ENCODE measurements at regions not wholly inside any gene's neighbourhood (a gene's known extent, or its start where the extent isn't known, plus 50 kb on each side); places are given as distances from the start of the nearest gene placed in this dataset.

DNA sequence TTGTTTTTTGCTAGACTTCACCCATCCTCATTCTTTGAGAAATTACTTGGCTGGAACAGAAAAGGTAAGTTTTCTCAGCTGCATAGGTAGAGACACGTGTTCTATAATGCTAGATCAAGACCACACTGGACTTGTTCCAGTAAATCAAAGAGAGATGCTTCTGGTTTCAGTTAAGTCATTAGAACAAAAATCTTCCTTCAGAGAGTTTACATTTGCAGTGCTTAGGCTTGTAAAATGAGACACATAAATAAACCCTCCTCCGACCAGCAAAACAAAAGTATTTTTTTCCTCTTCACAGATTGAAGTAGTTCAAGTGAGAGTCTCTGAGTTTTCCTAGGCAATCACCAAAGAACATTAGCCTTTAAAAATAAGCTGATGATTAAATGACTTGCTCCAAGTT is 87.3 kb upstream of the PROK2 start:
- H3K4me1 Mint-ChIP-seq, result peaks cover 12 to 25% (median 16%) of the 10 kb centered on the region in 4 donors
- peak overlapping the region in 2 of 3 donors; percentile 34 to 43 for H3K27ac Mint-ChIP-seq
- ATAC-seq (ENCODE audit: low read depth in 2 of 2), result no peak
- Histone ChIP-seq H3K27me3 (ENCODE audit: control insufficient read depth, insufficient read depth, low read length) (peaks cover 1% of the 10 kb centered on the region), H3K27ac (ENCODE audit: insufficient read depth, low read length, poor library complexity, severe bottlenecking) (no peak overlapping the region), H3K4me1 (ENCODE audit: control insufficient read depth, insufficient read depth, low read length, poor library complexity, severe bottlenecking) (peaks cover 14% of the 10 kb centered on the region), H3K36me3 (ENCODE audit: control insufficient read depth, insufficient read depth, low read length) (no peaks in the 10 kb centered on the region), H3K4me3 (ENCODE audit: low read depth, low read length) (peak overlapping the region; percentile 34), H3K9me3 (ENCODE audit: control insufficient read depth in 2 of 2, low read length in 2 of 2) (no peaks in the 10 kb centered on the region)
- H3K36me3 Mint-ChIP-seq, result no peaks in the 10 kb centered on the region
- H3K9me3 Mint-ChIP-seq, result peaks cover 0 to under 1% (median 0%) of the 10 kb centered on the region in 7 donors
- peak in 1 of 3 donors; percentile 16 for DNase-seq
- H3K4me3 Mint-ChIP-seq, result peak overlapping the region in 2 of 4 donors; percentile 11 to 21
- H3K27me3 Mint-ChIP-seq, result peaks cover 28% of the 10 kb centered on the region

DNA sequence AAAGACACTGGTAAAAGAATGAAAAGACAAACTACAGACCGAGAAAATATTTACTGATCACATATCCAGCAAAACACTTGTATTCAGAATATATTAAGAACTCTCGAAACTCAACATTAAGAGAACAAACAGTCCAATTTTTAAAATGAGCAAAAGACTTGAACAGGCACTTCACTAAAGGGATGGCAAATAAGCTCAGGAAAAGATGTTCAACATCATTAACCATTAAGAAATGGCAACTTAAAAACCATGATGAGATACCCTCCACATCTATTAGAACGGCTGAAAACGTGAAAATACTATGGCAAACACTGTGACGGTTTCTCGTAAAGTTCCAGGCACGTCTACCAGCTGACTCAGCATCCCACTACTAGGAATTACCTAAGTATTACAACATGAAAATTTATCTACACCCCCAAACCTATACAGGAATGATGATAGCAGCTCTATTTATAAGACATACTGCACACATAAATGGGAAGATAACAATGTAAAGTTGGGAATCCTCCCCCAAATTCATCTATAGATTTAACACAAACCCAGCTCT is 86.1 kb upstream of the PROK2 start:
- Histone ChIP-seq H3K27ac (ENCODE audit: insufficient read depth, low read length, poor library complexity, severe bottlenecking) (no peak overlapping the region), H3K36me3 (ENCODE audit: control insufficient read depth, insufficient read depth, low read length) (no peaks in the 10 kb centered on the region), H3K4me3 (ENCODE audit: low read depth, low read length) (no peak overlapping the region), H3K4me1 (ENCODE audit: control insufficient read depth, insufficient read depth, low read length, poor library complexity, severe bottlenecking) (peaks cover 14% of the 10 kb centered on the region), H3K9me3 (ENCODE audit: control insufficient read depth in 2 of 2, low read length in 2 of 2) (no peaks in the 10 kb centered on the region), H3K27me3 (ENCODE audit: control insufficient read depth, insufficient read depth, low read length) (peaks cover 6% of the 10 kb centered on the region)
- no peak for DNase-seq
- H3K27ac Mint-ChIP-seq, result no peak overlapping the region
- H3K27me3 Mint-ChIP-seq, result peaks cover 29% of the 10 kb centered on the region
- no peak for ATAC-seq (ENCODE audit: low read depth in 2 of 2)
- H3K4me3 Mint-ChIP-seq, result no peak overlapping the region
- peaks cover 12 to 25% (median 16%) of the 10 kb centered on the region in 4 donors for H3K4me1 Mint-ChIP-seq
- H3K36me3 Mint-ChIP-seq, result no peaks in the 10 kb centered on the region
- peaks cover 0 to 2% (median 0%) of the 10 kb centered on the region in 7 donors for H3K9me3 Mint-ChIP-seq

DNA sequence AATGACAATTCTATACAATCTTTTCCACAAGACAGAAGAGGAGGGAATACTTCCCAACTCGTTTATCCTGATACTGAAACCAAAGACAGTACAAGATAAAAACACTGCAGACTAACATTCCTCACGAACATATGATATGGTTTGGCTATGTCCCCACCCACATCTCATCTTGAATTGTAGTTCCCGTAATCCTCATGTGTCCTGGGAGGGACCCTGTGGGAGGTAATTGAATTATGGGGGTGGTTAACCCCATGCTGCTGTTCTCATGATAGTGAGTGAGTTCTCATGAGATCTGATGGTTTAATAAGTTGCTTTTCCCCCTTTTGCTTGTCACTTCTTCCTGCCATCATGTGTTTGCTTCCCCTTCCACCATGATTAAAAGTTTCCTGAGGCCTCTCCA is 83.9 kb upstream of the PROK2 start:
- Mint-ChIP-seq H3K4me1 (peaks cover 8 to 18% (median 12%) of the 10 kb centered on the region in 4 donors), H3K36me3 (no peaks in the 10 kb centered on the region), H3K9me3 (peaks cover 0 to 2% (median 0%) of the 10 kb centered on the region in 7 donors), H3K4me3 (no peak overlapping the region), H3K27me3 (peaks cover 37% of the 10 kb centered on the region), H3K27ac (no peak overlapping the region)
- H3K4me1 ChIP-seq (ENCODE audit: control insufficient read depth, insufficient read depth, low read length, poor library complexity, severe bottlenecking), result peaks cover 6% of the 10 kb centered on the region
- no peaks in the 10 kb centered on the region for H3K36me3 ChIP-seq (ENCODE audit: control insufficient read depth, insufficient read depth, low read length)
- H3K27ac ChIP-seq (ENCODE audit: insufficient read depth, low read length, poor library complexity, severe bottlenecking), result no peak overlapping the region
- no peak for DNase-seq
- H3K9me3 ChIP-seq (ENCODE audit: control insufficient read depth in 2 of 2, low read length in 2 of 2), result no peaks in the 10 kb centered on the region
- H3K4me3 ChIP-seq (ENCODE audit: low read depth, low read length), result no peak overlapping the region
- ATAC-seq (ENCODE audit: low read depth in 2 of 2), result no peak
- peaks cover 9% of the 10 kb centered on the region for H3K27me3 ChIP-seq (ENCODE audit: control insufficient read depth, insufficient read depth, low read length)

DNA sequence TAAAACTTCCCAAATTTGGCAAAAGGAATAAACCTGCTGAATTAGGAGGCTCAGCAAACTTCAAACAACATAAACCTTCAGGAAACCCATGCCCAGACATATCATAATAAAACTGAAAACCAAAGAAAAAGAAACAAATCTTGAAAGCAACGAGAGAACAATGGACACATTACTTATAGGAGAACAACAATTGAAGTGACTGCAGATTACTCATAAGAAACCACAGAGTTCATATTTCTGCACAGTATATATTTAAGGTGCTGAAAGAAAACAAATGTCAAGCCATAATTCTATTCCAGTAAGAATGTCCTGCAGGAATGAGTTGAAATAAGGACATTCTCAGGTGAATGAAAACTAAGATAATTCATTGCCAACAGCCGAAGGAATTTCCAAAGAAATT is 80.8 kb upstream of the PROK2 start:
- no peaks in the 10 kb centered on the region for H3K36me3 Mint-ChIP-seq
- DNase-seq (no peak), ATAC-seq (ENCODE audit: low read depth in 2 of 2) (no peak)
- Histone ChIP-seq H3K4me1 (ENCODE audit: control insufficient read depth, insufficient read depth, low read length, poor library complexity, severe bottlenecking) (no peaks in the 10 kb centered on the region), H3K27ac (ENCODE audit: insufficient read depth, low read length, poor library complexity, severe bottlenecking) (no peak overlapping the region), H3K9me3 (ENCODE audit: control insufficient read depth in 2 of 2, low read length in 2 of 2) (no peaks in the 10 kb centered on the region), H3K27me3 (ENCODE audit: control insufficient read depth, insufficient read depth, low read length) (peaks cover 19% of the 10 kb centered on the region), H3K4me3 (ENCODE audit: low read depth, low read length) (no peak overlapping the region), H3K36me3 (ENCODE audit: control insufficient read depth, insufficient read depth, low read length) (no peaks in the 10 kb centered on the region)
- no peaks in the 10 kb centered on the region for H3K4me1 Mint-ChIP-seq
- H3K27ac Mint-ChIP-seq, result no peak overlapping the region
- H3K4me3 Mint-ChIP-seq, result no peak overlapping the region
- peaks cover 67% of the 10 kb centered on the region for H3K27me3 Mint-ChIP-seq
- H3K9me3 Mint-ChIP-seq, result peaks cover 0 to 2% (median 1%) of the 10 kb centered on the region in 7 donors

DNA sequence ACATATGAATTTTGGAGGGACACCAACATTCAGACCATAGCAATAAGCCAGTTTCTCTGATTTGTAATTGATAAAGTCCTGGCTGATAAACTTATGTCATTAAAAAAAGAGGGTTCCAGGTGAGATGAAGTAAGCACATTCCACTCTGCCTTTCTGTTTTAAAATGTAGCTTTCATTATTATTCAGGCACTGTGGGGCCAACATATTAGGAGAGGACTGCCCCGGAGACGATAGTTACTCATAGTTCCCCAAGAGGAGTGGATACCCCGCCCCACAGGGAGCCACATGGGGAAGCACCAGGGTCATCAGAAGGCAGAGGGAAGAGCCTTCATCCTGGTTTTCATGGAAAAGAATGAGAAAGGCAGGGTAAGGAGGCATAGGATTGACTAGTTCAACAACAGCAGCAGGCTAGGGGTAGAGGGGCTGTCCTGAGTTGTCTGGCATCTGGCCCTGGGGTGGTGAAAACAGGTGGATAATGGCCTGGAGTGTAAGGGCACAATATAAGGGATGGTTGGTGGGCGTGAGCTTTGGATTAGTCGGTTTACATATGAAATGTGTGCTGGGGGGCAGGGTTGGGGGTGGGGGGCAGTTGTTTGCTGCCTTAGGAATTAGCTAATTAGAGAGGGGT is 78.7 kb upstream of the PROK2 start:
- H3K9me3 Mint-ChIP-seq, result peaks cover 0 to 9% (median 2%) of the 10 kb centered on the region in 7 donors
- H3K4me3 Mint-ChIP-seq, result no peak overlapping the region
- H3K27me3 Mint-ChIP-seq, result peaks cover 69% of the 10 kb centered on the region
- Histone ChIP-seq H3K9me3 (ENCODE audit: control insufficient read depth in 2 of 2, low read length in 2 of 2) (no peaks in the 10 kb centered on the region), H3K4me3 (ENCODE audit: low read depth, low read length) (no peak overlapping the region), H3K27me3 (ENCODE audit: control insufficient read depth, insufficient read depth, low read length) (peaks cover 22% of the 10 kb centered on the region), H3K27ac (ENCODE audit: insufficient read depth, low read length, poor library complexity, severe bottlenecking) (no peak overlapping the region), H3K4me1 (ENCODE audit: control insufficient read depth, insufficient read depth, low read length, poor library complexity, severe bottlenecking) (no peaks in the 10 kb centered on the region), H3K36me3 (ENCODE audit: control insufficient read depth, insufficient read depth, low read length) (no peaks in the 10 kb centered on the region)
- no peak overlapping the region for H3K27ac Mint-ChIP-seq
- ATAC-seq (ENCODE audit: low read depth in 2 of 2) (no peak), DNase-seq (no peak)
- no peaks in the 10 kb centered on the region for H3K36me3 Mint-ChIP-seq
- peaks cover 0 to 5% (median 2%) of the 10 kb centered on the region in 4 donors for H3K4me1 Mint-ChIP-seq

DNA sequence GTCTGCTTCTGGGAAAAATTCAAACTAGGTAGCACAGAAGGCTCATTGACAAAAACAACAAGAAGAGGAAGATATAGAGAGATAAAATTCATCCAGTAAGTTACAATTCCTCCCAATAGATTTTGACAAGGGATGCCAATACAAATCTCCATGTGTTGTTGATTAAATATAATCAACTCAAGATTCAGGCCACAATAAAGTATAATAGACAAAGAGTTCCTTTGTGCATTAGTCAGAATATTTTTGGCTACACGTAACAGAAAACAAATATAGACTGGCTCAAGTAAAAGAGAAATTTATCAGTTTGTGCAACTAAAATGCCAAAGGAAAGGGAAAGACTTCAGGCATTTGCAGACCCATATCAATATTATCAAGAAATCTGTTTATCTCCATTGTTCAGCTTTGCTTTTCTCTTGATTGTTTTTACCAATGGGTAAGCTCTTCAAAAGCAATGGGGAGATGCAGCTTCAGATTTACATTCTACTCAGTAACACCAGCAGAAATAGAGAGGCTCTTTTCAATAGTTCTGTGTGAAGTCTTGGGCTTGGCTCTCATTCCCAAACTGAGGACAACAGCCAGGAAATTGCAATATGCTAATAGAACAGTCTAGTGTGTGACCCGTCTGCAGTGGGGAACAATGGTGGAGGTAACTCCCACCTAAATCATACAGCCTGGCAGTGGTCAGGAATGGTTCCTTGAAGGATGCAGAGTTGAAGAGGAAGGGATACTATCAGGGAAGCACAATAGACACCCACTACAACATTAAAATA is 77.6 kb upstream of the PROK2 start:
- no peaks in the 10 kb centered on the region for H3K36me3 ChIP-seq (ENCODE audit: control insufficient read depth, insufficient read depth, low read length)
- no peak overlapping the region for H3K27ac Mint-ChIP-seq
- DNase-seq (no peak), ATAC-seq (ENCODE audit: low read depth in 2 of 2) (no peak)
- H3K9me3 ChIP-seq (ENCODE audit: control insufficient read depth in 2 of 2, low read length in 2 of 2), result no peaks in the 10 kb centered on the region
- H3K27me3 Mint-ChIP-seq, result peaks cover 58% of the 10 kb centered on the region
- H3K27me3 ChIP-seq (ENCODE audit: control insufficient read depth, insufficient read depth, low read length), result peaks cover 22% of the 10 kb centered on the region
- no peaks in the 10 kb centered on the region for H3K36me3 Mint-ChIP-seq
- peaks cover 0 to 9% (median 2%) of the 10 kb centered on the region in 7 donors for H3K9me3 Mint-ChIP-seq
- peaks cover 0 to 5% (median 2%) of the 10 kb centered on the region in 4 donors for H3K4me1 Mint-ChIP-seq
- H3K4me3 Mint-ChIP-seq, result no peak overlapping the region
- no peak overlapping the region for H3K27ac ChIP-seq (ENCODE audit: insufficient read depth, low read length, poor library complexity, severe bottlenecking)
- H3K4me3 ChIP-seq (ENCODE audit: low read depth, low read length), result no peak overlapping the region
- H3K4me1 ChIP-seq (ENCODE audit: control insufficient read depth, insufficient read depth, low read length, poor library complexity, severe bottlenecking), result no peaks in the 10 kb centered on the region

DNA sequence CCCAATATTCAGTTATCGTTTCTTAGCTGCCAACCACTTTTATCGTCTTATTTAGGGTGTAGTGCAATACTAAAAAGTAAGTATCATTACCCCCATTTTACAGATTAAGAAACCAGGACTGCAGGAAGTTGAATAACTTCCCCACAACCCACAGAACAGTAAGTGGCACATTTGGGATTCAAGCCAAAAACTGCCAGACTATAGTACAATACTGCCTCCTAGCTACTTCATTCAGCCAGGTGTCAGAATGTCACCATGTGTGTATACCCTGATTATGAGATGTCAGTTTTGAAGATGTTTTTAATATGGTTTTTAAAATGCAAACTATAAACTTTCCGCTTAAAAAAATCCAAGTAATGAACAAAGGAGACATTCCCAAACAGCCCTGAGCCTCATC is 74.2 kb upstream of the PROK2 start:
- ATAC-seq (ENCODE audit: low read depth in 2 of 2) (peak; percentile 55 to 58), DNase-seq (peak in 2 of 3 donors; percentile 32 to 45)
- Histone ChIP-seq H3K27ac (ENCODE audit: insufficient read depth, low read length, poor library complexity, severe bottlenecking) (no peak overlapping the region), H3K36me3 (ENCODE audit: control insufficient read depth, insufficient read depth, low read length) (no peaks in the 10 kb centered on the region), H3K9me3 (ENCODE audit: control insufficient read depth in 2 of 2, low read length in 2 of 2) (no peaks in the 10 kb centered on the region), H3K27me3 (ENCODE audit: control insufficient read depth, insufficient read depth, low read length) (peaks cover 14% of the 10 kb centered on the region), H3K4me1 (ENCODE audit: control insufficient read depth, insufficient read depth, low read length, poor library complexity, severe bottlenecking) (no peaks in the 10 kb centered on the region), H3K4me3 (ENCODE audit: low read depth, low read length) (no peak overlapping the region)
- no peak overlapping the region for H3K4me3 Mint-ChIP-seq
- no peaks in the 10 kb centered on the region for H3K36me3 Mint-ChIP-seq
- peaks cover 0 to 5% (median 2%) of the 10 kb centered on the region in 4 donors for H3K4me1 Mint-ChIP-seq
- no peak overlapping the region for H3K27ac Mint-ChIP-seq
- peaks cover 47% of the 10 kb centered on the region for H3K27me3 Mint-ChIP-seq
- peaks cover 0 to 9% (median 1%) of the 10 kb centered on the region in 7 donors for H3K9me3 Mint-ChIP-seq
